GM04503 (cell line): ENCODE measurements at regions not wholly inside any gene's neighbourhood (a gene's known extent, or its start where the extent isn't known, plus 50 kb on each side); places are given as distances from the start of the nearest gene placed in this dataset.
"Not testable (repeated sequence)": the region's sequence is repeated elsewhere in the genome, so short reads cannot be mapped to it uniquely, and the experiment has no call there.

ENCODE experiments used
- DNase-seq: peaks from one replicate; pipeline ENCODE4 v3.0.0-alpha.2; 2012; ENCODE audit warnings: low read depth

- DNase-seq: no peak
These were observed 249.4 kb upstream of the PCDH20 start for GRCh38 chr13:61664801-61665705.

DNA sequence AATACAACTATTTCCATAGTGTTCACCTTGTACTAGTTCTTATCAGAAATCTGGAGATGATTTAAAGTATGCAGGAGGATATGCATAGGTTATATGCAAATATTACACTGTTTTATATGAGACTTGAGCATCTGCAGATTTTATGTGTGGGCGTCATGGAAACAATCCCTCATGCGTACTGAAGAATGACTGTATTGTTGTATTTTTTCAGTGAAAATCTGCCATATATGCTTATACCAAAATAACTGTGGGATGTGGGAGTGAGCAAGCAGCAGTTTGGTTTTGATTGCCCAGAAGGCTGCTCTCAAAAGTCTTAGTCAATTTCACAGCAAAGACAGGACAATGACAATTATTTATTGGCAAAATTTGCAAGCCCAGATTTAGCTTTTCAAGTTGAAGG lies 238.8 kb upstream of the PCDH20 start:
- DNase-seq: no peak

- DNase-seq: no peak
These were observed 232.9 kb upstream of the PCDH20 start for GRCh38 chr13:61648547-61648946.

- no peak for DNase-seq
These were observed 196.5 kb upstream of the PCDH20 start for GRCh38 chr13:61612192-61612591.

DNA sequence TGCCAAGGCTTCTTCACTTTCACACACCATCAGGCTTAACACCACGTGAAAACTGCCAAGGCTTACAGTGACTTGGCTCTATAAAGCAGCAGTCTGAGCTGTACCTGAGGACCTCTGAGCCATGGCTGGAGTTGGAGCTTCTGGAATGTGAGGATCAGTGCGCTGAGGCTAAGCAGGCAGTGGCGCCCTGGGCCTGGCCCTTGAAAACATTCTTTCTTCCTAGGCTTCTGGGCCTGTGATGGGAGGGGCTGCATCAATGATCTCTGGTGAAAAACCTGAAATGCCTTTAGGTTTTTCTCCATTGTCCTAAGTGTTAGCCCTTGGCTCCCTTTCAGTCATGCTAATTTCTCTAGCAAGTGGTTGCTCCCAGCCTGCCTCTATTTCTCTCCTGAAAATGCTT lies 192.5 kb upstream of the PCDH20 start:
- DNase-seq: no peak

DNA sequence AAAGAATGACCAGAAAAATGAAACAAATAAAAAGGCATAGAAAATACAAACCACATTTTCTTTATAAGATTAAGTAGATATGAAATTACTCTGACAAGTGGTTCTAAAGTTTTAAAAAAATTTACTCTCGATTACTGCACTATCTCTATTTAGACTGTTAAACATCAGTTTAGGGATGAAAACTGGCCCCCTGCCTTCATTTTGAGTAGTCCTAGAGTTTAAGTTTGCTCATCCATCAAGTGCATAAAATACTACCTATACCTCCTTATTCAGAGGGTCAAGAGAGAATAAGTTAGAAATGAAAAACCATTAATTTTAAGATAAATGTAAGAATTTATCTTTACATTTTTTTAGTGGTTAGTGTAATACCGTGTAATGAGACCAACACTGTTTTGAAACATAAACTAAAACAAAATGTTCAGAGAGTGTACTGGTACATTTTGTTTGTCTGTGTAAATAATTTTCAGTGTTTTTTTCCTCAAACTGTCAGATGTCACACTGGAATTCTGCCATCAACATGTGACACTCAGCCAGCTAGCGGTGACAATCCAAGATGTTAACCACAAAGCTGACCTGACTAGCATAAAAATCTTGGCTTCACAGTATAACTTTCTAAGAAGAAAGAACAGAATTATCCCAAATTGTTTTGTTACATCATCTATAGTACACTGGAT lies 184.8 kb upstream of the PCDH20 start:
- no peak for DNase-seq

DNA sequence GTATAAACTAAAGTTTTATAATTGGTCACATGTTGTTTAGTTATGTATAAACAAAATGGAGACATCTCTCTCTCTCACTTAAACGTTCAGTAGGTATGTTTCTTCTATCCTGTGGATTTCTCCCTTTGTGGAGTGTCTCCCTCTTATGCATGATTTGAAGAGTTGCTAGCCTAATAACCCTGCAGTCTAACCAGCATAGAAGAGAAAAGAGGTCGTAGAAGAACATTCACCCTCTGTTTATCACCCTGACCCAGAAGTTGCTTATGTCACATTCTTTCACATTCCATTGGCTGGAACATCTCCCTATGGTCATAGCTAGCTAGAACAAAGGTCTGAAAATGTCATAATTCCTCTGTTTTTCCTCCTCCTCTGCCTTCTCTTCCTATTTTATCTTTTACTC lies 176.8 kb upstream of the PCDH20 start:
- DNase-seq: no peak

DNA sequence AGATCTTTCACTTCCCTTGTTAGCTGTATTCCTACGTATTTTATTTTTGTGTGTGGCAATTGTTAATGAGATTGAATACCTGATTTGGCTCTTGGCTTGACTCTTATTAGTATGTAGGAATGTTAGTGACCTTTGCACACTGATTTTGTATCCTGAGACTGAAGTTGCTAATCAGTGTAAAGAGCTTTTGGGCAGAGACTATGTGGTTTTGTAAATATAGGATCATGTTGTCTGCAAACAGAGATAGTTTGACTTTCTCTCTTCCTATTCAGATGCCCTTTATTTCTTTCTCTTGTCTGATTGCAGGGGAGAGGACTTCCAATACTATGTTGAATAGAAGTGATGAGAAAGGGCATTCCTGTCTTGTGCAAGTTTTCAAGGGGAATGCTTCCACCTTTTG lies 160.3 kb upstream of the PCDH20 start:
- DNase-seq: no peak

GRCh38 chr13:61563645-61564044 lies 148.0 kb upstream of the PCDH20 start:
- DNase-seq: no peak

DNA sequence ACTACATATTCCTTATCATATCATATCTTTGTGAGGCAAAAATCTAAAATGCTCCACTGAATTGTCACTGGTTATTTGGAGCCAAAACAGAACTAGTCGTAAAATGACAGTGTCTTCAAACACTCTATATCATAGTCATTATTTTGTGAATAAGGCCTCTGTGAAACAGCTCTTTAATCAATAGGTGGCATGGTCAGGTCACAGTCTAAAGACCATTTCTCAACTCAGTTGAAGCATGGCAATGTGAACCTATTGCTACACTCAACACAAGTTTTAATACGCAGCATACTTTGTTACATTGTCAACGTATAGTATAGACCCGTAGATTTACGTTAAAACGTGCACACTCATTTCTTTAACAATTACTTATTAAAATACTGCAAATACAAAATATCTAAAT lies 131.3 kb upstream of the PCDH20 start:
- no peak for DNase-seq

DNA sequence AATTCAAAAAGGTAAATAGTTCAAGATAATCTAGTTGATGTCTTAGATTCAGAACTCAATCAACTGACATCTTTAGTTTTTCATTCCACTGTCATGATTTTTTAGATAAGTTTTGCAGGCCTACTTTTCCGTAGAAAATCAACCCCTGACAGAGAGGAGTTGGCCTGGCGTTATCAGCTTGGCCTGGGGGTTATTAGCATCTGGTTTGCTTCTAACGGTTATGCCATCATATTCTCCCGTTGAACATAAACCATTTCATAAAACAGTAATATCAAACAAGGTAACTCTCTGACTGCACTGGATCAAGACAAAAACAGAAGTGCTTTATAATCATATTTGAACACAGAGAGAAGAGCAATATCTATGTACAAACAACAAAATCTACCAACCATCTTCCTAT lies 130.8 kb upstream of the PCDH20 start:
- no peak for DNase-seq

GRCh38 chr13:61536433-61536832 lies 120.8 kb upstream of the PCDH20 start:
- DNase-seq: no peak

- no peak for DNase-seq
These were observed 115.9 kb upstream of the PCDH20 start for GRCh38 chr13:61531383-61532065.

DNA sequence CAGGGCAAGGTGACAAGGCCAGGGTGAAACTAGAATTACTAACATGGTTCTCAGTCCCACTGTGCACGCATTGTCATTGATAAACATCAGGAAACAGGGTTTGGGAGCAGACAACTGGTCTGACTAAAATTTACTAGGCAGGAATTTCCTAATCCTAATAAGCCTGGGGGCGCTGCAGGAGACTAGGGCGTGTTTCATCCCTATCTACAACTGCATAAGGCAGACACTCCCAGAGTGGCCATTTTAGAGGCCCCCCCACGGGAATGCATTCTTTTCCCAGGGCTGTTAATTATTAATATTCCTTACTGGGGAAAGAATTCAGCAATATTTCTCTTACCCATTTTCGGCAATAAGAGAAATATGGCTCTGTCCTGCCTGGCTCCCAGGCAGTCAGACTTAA lies 103.6 kb upstream of the PCDH20 start:
- not testable (repeated sequence) for DNase-seq

DNA sequence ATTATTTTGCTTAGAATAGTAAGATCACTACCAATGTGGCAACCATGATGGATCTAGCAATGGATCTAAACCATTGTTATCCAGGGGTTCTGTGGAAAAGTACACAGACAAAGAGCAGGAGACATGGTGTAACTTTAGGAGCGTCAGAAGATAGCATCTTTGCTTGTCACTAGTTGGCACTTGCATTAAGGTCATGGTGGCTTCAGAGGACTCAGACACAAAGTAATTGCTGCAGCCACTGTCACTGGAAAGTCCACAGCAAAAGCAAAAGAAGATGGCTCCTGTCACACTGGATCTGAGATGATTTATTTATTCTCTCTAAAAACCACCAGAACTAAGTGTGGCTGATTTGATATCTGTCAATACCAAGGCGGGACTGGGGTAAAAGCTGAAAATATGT lies 93.3 kb upstream of the PCDH20 start:
- DNase-seq: no peak

- DNase-seq: no peak
These were observed 84.5 kb upstream of the PCDH20 start for GRCh38 chr13:61500176-61500575.

DNA sequence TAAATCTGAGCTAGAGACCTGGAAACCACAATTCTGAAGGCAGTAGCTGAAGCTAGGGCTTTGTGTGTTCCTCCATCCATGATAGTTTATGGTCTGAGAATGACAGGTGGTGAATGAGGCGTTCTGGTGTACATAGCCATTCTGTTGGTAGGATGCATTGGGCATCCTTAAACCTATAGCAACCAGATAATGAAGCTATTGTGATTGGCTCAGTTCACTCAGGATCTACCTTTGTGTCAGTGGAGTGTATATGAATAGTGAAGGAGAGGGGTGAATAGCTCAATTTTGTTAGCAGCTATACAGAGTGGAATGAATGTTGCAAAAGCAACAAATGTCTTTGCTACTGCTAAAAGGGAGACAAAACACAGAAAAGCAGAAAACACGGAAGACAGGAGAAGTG lies 80.0 kb upstream of the PCDH20 start:
- no peak for DNase-seq

DNA sequence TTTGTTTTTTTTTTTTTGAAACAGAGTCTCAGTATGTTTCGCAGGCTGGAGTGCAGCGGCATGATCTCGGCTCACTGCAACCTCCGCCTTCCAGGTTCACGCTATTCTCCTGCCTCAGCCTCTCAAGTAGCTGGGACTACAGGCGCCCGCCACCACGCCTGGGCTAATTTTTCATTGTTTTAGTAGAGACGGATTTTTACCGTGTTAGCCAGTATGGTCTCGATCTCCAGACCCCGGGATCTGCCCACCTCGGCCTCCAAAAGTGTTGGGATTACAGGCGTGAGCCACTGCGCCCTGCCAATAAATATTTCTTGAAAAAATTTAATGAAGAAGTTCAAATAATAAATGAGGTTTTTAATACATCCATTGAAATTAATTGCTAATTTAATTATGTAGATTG lies 77.9 kb upstream of the PCDH20 start:
- not testable (repeated sequence) for DNase-seq

DNA sequence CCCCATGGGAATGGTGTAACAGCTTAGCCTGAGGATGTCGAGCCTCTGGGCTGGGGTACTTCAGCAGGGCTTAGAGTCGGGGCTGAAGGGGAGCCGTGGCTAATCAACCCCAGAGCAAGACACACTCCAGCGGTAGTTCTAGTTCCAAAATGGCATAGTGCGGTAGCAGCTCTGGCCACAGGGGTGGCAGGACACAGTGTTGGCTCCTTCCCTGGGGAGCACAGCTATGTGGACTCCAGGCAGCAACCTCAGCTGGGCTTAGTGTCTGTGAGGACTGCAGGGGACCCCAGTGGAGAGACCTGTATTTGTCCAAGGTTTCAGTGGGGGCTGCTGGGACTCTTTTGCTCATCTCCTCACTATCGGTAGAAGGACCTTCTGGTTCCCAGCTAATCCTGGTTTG lies 70.8 kb upstream of the PCDH20 start:
- DNase-seq: no peak

DNA sequence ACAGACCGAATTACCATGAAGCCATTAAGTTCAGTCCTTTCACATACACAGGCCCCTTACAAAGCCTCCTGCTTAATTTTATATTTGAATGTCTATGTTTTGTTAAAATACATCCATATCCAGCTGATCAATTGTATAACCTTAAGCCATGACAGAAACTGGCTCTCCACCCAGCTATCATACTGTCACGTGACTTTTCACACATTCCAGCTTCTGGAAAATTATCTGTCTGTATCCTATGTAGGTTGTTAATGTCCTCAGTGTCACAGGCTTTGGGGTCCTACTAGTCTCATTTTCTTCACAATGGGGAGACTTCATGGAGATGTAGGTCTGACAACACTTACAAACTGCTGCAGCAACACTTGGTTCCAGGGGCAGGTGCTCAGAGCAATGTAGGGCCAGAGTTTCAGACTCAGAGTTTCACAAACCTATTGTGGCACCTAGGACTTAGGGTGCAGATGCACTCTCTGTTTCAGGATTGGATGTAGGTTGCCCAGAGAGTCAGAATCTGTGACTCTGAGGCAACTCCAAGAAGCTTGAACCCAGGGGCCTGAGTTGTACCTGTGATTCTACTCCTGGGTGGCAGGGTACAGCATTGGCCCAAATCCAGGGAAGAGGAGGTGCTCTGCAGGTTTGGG lies 69.6 kb upstream of the PCDH20 start:
- DNase-seq: no peak

GRCh38 chr13:61477619-61478018 lies 62.0 kb upstream of the PCDH20 start:
- DNase-seq: no peak

DNA sequence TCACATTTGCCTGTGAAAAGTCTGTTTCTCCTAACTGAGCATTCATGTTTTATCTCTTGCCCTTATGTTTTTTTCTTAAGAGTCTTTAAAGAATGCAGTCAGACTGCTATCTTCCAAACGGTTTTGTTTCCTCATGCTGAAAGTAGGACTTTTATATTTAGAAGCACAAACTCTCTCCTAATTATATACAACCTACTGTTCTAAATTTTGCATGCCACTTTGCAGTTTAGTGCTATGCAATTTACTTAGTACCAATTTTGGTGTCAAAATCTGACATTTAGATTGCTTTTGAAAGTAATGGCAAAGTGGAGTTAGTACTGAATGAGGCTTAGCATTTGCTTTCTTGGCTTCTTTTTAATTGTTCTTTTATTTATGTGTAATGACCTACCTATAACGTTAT lies 55.1 kb upstream of the PCDH20 start:
- DNase-seq: no peak

DNA sequence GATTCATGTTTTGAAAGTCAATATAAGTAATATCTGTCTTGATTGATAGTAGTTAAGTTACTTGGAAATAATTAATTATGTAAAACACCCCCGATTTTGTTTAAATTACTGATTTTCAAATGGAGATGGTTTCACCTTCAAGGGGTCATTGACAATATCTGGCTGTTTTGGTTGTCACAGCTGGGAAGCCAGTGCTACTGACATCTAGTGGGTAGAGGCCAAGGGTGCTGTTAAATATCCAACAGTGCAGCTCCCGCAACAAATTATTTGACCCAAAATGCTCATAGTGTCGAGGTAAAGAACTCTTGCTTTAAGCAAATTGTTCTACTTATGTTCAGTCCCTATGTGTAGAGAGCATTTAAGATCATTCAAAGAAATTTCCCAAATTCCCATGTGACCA lies 50.6 kb upstream of the PCDH20 start:
- no peak for DNase-seq
